Type B pancreatic cell (in vitro differentiated cells): ENCODE measurements at regions not wholly inside any gene's neighbourhood (a gene's known extent, or its start where the extent isn't known, plus 50 kb on each side); places are given as distances from the start of the nearest gene placed in this dataset.
A peak's percentile ranks its signal among the peaks of the same experiment; 100 is the strongest.
"Not testable (repeated sequence)": the region's sequence is repeated elsewhere in the genome, so short reads cannot be mapped to it uniquely, and the experiment has no call there.

Experiments
- DNase-seq: peaks from one replicate; pipeline ENCODE4 v3.0.0; 2021; ENCODE audit warnings: mixed read lengths; ENCODE audit not compliant: unreplicated experiment; ENCODE audit errors: extremely low spot score
- H3K27ac Mint-ChIP-seq: 2 replicates; pipeline ENCODE4 v1.8.0; 2021; ENCODE audit warnings: mild to moderate bottlenecking, mixed read lengths
- H3K27me3 Mint-ChIP-seq: 2 replicates; pipeline ENCODE4 v1.8.0; 2021; ENCODE audit warnings: mixed read lengths
- H3K36me3 Mint-ChIP-seq: 2 replicates; pipeline ENCODE4 v1.8.0; 2021; ENCODE audit warnings: mixed read lengths
- H3K4me1 Mint-ChIP-seq: one replicate; pipeline ENCODE4 v1.8.0; 2021; ENCODE audit warnings: mixed read lengths; ENCODE audit not compliant: unreplicated experiment
- H3K4me3 Mint-ChIP-seq: 2 replicates; pipeline ENCODE4 v1.8.0; 2021; ENCODE audit warnings: mild to moderate bottlenecking, mixed read lengths
- H3K9me3 Mint-ChIP-seq: 2 replicates; pipeline ENCODE4 v1.8.0; 2021; ENCODE audit warnings: mixed read lengths
- TF ChIP-seq, protein P1 (sequence below): fragments of 200-600 bp; sonication (generic); conservative IDR thresholded peaks from 2 replicates; pipeline ENCODE4 v1.5.0; 2021; ENCODE audit warnings: antibody characterized with exemption, mild to moderate bottlenecking

DNA sequence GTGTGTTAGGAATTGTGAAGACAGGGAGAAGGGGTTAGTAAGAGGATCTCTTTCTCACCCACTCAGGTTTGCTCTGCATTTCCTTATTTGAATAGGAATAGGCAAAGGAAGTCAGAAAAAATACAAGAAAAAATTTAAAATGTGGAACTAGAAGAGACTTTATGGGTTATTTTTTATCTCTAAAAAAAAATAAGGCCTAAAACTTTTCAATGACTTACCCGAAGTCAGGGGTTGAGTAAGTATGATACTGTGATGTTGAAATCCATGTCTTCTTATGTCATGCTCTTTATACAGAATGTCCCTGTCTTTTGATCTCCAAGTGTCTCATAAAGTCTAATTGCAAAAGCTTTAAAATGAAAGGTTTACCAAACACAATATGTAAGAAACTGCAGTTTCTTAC lies 148.3 kb upstream of the PIK3R1 start:
- Mint-ChIP-seq H3K36me3 (no peaks in the 10 kb centered on the region), H3K4me3 (no peak overlapping the region), H3K4me1 (peaks cover 9% of the 10 kb centered on the region), H3K27ac (no peak overlapping the region), H3K9me3 (peaks cover 19% of the 10 kb centered on the region), H3K27me3 (no peaks in the 10 kb centered on the region)
- no peak for DNase-seq
- TF ChIP-seq, protein P1, sequence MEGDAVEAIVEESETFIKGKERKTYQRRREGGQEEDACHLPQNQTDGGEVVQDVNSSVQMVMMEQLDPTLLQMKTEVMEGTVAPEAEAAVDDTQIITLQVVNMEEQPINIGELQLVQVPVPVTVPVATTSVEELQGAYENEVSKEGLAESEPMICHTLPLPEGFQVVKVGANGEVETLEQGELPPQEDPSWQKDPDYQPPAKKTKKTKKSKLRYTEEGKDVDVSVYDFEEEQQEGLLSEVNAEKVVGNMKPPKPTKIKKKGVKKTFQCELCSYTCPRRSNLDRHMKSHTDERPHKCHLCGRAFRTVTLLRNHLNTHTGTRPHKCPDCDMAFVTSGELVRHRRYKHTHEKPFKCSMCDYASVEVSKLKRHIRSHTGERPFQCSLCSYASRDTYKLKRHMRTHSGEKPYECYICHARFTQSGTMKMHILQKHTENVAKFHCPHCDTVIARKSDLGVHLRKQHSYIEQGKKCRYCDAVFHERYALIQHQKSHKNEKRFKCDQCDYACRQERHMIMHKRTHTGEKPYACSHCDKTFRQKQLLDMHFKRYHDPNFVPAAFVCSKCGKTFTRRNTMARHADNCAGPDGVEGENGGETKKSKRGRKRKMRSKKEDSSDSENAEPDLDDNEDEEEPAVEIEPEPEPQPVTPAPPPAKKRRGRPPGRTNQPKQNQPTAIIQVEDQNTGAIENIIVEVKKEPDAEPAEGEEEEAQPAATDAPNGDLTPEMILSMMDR = no peak

DNA sequence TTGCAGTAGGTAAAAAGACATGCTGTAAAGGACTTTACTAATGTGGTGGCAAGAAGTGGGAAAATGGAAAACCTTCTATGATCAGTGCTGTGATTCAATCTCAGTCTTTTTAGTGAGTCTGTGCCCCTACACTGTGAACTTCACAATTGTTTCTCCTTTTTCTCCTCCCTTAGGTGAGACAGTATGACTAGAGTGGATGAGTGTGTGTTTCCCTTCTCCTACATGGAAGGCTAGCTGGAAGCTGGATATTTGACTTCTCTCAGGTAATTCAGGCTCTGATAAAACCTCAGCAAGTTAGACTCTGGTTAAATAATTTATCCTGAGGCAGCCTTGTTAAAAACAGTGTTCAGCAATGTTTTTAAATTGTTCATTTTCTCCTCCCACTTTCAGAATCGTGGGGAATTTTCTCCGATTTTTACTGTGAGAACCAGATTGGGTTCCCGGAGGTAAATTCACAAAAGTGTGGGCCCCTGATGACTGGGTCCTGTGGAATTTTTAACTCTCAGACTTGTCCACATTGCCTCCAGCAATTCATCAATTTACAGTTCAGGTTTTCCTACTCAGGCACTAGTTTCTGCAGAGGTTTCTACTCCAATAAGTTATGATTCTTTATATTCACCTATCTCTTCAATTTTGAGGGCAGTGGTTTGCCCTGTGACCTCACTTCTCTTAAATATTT lies 149.1 kb upstream of the PIK3R1 start:
- H3K4me1 Mint-ChIP-seq = peaks cover 4% of the 10 kb centered on the region
- no peak overlapping the region for H3K4me3 Mint-ChIP-seq
- H3K27ac Mint-ChIP-seq = no peak overlapping the region
- H3K9me3 Mint-ChIP-seq = peaks cover 16% of the 10 kb centered on the region
- no peaks in the 10 kb centered on the region for H3K36me3 Mint-ChIP-seq
- DNase-seq = no peak
- no peaks in the 10 kb centered on the region for H3K27me3 Mint-ChIP-seq
- TF ChIP-seq, protein P1 = no peak

DNA sequence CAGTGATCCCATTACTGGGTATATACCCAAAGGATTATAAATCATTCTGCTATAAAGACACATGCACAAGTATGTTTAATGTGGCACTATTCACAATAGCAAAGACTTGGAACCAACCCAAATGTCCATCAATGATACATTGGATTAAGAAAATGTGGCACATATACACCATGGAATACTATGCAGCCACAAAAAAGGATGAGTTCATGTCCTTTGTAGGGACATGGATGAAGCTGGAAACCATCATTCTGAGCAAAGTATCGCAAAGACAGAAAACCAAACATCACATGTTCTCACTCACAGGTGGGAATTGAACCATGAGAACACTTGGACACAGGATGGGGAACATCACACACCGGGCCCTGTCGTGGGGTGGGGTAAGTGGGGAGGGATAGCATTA lies 150.2 kb upstream of the PIK3R1 start:
- not testable (repeated sequence) for H3K4me1 Mint-ChIP-seq, H3K27me3 Mint-ChIP-seq, H3K27ac Mint-ChIP-seq, H3K36me3 Mint-ChIP-seq, DNase-seq, H3K4me3 Mint-ChIP-seq
- peaks cover 21% of the 10 kb centered on the region for H3K9me3 Mint-ChIP-seq

DNA sequence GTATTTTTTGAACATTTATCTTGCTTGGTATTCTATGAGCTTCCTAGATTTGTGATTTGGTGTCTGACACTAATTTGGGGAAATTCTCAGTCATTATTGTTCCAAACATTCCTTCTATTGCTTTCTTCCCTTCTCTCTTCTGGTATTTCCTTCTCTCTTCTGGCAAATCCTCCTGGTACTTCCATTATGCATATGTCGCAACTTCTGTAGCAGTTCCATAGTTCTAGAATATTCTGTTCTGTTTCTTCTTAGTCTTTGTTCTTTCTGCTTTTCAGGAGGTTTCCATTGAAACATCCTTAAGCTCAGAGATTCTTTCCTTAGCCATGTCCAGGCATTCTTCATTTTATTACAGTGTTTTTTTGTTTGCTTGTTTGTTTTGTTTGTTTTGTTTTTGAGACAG lies 155.2 kb upstream of the PIK3R1 start:
- TF ChIP-seq, protein P1 = no peak
- no peak for DNase-seq
- no peaks in the 10 kb centered on the region for H3K27me3 Mint-ChIP-seq
- no peak overlapping the region for H3K27ac Mint-ChIP-seq
- H3K9me3 Mint-ChIP-seq = peaks cover 15% of the 10 kb centered on the region
- no peak overlapping the region for H3K4me3 Mint-ChIP-seq
- H3K4me1 Mint-ChIP-seq = peaks cover 6% of the 10 kb centered on the region
- no peaks in the 10 kb centered on the region for H3K36me3 Mint-ChIP-seq

DNA sequence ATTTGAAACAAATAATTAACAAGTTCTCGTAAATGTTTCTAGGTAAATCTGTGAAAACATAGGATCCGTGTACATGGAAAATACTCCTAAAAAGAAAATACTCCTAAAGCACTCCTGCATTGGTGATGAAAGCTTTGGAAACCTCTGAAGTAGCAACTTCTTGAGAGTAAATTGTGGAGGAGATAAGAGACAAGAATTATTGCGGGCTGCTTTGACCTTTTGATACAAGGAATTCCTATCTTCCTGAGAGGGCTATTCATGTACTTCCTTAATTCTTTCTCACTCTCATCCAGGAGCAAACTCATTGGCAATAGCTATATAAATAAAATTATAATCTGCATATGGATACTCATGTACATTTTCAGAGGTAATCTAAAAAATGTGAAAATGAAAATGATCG lies 158.4 kb upstream of the PIK3R1 start:
- no peak overlapping the region for H3K4me3 Mint-ChIP-seq
- no peak for DNase-seq
- no peak overlapping the region for H3K27ac Mint-ChIP-seq
- TF ChIP-seq, protein P1 = no peak
- no peaks in the 10 kb centered on the region for H3K27me3 Mint-ChIP-seq
- peaks cover 18% of the 10 kb centered on the region for H3K4me1 Mint-ChIP-seq
- peaks cover 5% of the 10 kb centered on the region for H3K36me3 Mint-ChIP-seq
- H3K9me3 Mint-ChIP-seq = peaks cover 5% of the 10 kb centered on the region

DNA sequence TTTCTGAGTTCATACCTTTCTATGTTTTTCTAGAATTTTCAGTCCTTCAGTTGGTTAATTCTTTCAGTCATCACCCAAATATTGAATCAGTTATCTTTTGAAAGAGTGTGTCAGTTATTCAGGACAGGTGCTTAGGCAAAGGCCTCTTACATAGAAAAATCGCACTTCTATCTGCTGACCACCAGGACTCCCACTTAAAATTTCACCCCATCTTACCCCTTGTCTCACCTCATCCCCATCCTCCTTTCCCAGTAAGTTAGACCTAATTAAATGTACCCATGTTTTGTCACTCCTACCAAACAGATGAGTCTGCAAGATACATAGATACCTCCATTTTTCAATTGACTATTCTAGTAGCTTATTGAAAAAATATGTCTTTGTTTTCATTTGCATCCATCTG lies 159.9 kb upstream of the PIK3R1 start:
- Mint-ChIP-seq H3K4me1 (peaks cover 18% of the 10 kb centered on the region), H3K9me3 (peaks cover 9% of the 10 kb centered on the region), H3K4me3 (no peak overlapping the region), H3K36me3 (peaks cover 5% of the 10 kb centered on the region), H3K27ac (no peak overlapping the region), H3K27me3 (no peaks in the 10 kb centered on the region)
- no peak for DNase-seq
- TF ChIP-seq, protein P1 = peak; percentile 58
